ENCODE measurements at regions not wholly inside any gene's neighbourhood (a gene's known extent, or its start where the extent isn't known, plus 50 kb on each side); places are given as distances from the start of the nearest gene placed in this dataset.

- Histone ChIP-seq H3T11ph (ENCODE audit: low read length) (no peak overlapping the region), H3K4ac (ENCODE audit: low read depth, low read length) (no peak overlapping the region), H3K9me3 (ENCODE audit: control insufficient read depth, low read depth, low read length) (no peaks in the 10 kb centered on the region), H2AK5ac (ENCODE audit: insufficient read length, low read length) (no peak overlapping the region), H2BK20ac (ENCODE audit: low read depth, low read length, poor library complexity, severe bottlenecking) (no peak overlapping the region), H3K18ac (ENCODE audit: insufficient read length, low read depth, low read length) (no peak overlapping the region), H3K79me1 (ENCODE audit: insufficient read depth, low read depth, low read length, poor library complexity, severe bottlenecking) (no peaks in the 10 kb centered on the region), H2BK5ac (ENCODE audit: insufficient read length, low read length) (no peak overlapping the region), H2BK12ac (ENCODE audit: insufficient read length, low read depth, low read length) (no peak overlapping the region), H3K4me1 (ENCODE audit: insufficient read depth, low read length) (no peaks in the 10 kb centered on the region), H4K91ac (ENCODE audit: insufficient read length, low read depth, low read length) (no peak overlapping the region), H2BK120ac (ENCODE audit: low read depth, low read length, poor library complexity, severe bottlenecking) (no peak overlapping the region), H3K79me2 (ENCODE audit: insufficient read depth, low read length) (no peaks in the 10 kb centered on the region), H3K23ac (ENCODE audit: insufficient read length, low read depth, low read length) (no peak overlapping the region), H4K5ac (ENCODE audit: insufficient read length, low read depth, low read length) (no peak overlapping the region), H4K8ac (replicated peaks; ENCODE audit: insufficient read length, low read depth, low read length) (no peak overlapping the region), H3K27ac (ENCODE audit: insufficient read length, low read depth, low read length) (no peak overlapping the region), H3K23me2 (ENCODE audit: insufficient read length, low read depth, low read length, poor library complexity, severe bottlenecking) (no peaks in the 10 kb centered on the region), H4K20me1 (ENCODE audit: control insufficient read depth, insufficient read depth, insufficient read length) (no peaks in the 10 kb centered on the region), H2AFZ (ENCODE audit: low read length) (no peak overlapping the region), H3K56ac (ENCODE audit: insufficient read length, low read depth, low read length) (no peak overlapping the region), H3K14ac (ENCODE audit: insufficient read depth, low read length) (no peak overlapping the region), H3K4me2 (ENCODE audit: insufficient read depth, insufficient read length, low read length) (no peak overlapping the region), H3K27me3 (ENCODE audit: insufficient read depth, low read length) (no peaks in the 10 kb centered on the region), H3K9ac (ENCODE audit: extremely low read depth, insufficient read length, low read length) (no peak overlapping the region), H2BK15ac (ENCODE audit: low read depth, low read length) (no peak overlapping the region)
- no peaks in the 10 kb centered on the region for H3K4me1 Mint-ChIP-seq
- H3K9me3 Mint-ChIP-seq, result no peaks in the 10 kb centered on the region
- H3K36me3 Mint-ChIP-seq (ENCODE audit: insufficient read depth in 1 of 3, low read depth in 3 of 3), result no peaks in the 10 kb centered on the region
- TF ChIP-seq CTCF (conservative IDR thresholded peaks at IDR 0.05), result no peak
- no CpG with 5 or more reads among the region's 2 CpGs for WGBS (ENCODE audit: extremely low coverage, insufficient read length, low lambda C conversion rate)
- no peak overlapping the region for H3K4me3 Mint-ChIP-seq
- DNase-seq, result no peak
- H3K27ac Mint-ChIP-seq, result no peak overlapping the region
- no peaks in the 10 kb centered on the region for H3K27me3 Mint-ChIP-seq (ENCODE audit: low read depth)
These were observed 90.6 kb upstream of the OSMR start for GRCh38 chr5:38755181-38755580.

Measured in H9 (cell line).